ENCODE measurements at regions not wholly inside any gene's neighbourhood (a gene's known extent, or its start where the extent isn't known, plus 50 kb on each side); places are given as distances from the start of the nearest gene placed in this dataset.
A peak's percentile ranks its signal among the peaks of the same experiment; 100 is the strongest.

GRCh38 chr4:176383273-176384077, 63.7 kb downstream of the SPCS3 start:
- DNase-seq (ENCODE audit: low read depth in 2 of 2): peak in 1 of 2 donors; percentile 91

- no peak for DNase-seq (ENCODE audit: low read depth in 2 of 2)
Measured at GRCh38 chr4:176385601-176386000, 65.8 kb downstream of the SPCS3 start.

GRCh38 chr4:176387571-176387970, 67.8 kb downstream of the SPCS3 start:
- peak in 1 of 2 donors; percentile 7 for DNase-seq (ENCODE audit: low read depth in 2 of 2)

GRCh38 chr4:176393306-176394013, 73.7 kb downstream of the SPCS3 start:
- no peak for DNase-seq (ENCODE audit: low read depth in 2 of 2)

- DNase-seq (ENCODE audit: low read depth in 2 of 2): no peak
Measured at GRCh38 chr4:176400816-176401461, 81.2 kb downstream of the SPCS3 start.

- DNase-seq (ENCODE audit: low read depth in 2 of 2): no peak
Measured at GRCh38 chr4:176404621-176405020, 84.9 kb downstream of the SPCS3 start.

- DNase-seq (ENCODE audit: low read depth in 2 of 2): no peak
Measured at GRCh38 chr4:176406297-176406696, 86.5 kb downstream of the SPCS3 start.

GRCh38 chr4:176406736-176407135, 87.0 kb downstream of the SPCS3 start:
- no peak for DNase-seq (ENCODE audit: low read depth in 2 of 2)

GRCh38 chr4:176409627-176410026, 89.9 kb downstream of the SPCS3 start:
- no peak for DNase-seq (ENCODE audit: low read depth in 2 of 2)

- no peak for DNase-seq (ENCODE audit: low read depth in 2 of 2)
Measured at GRCh38 chr4:176413171-176413570, 93.4 kb downstream of the SPCS3 start.

- DNase-seq (ENCODE audit: low read depth in 2 of 2): no peak
Measured at GRCh38 chr4:176422001-176422400, 102.2 kb downstream of the SPCS3 start.

- no peak for DNase-seq (ENCODE audit: low read depth in 2 of 2)
Measured at GRCh38 chr4:176422511-176422910, 102.7 kb downstream of the SPCS3 start.

GRCh38 chr4:176425035-176425434, 105.3 kb downstream of the SPCS3 start:
- no peak for DNase-seq (ENCODE audit: low read depth in 2 of 2)

- DNase-seq (ENCODE audit: low read depth in 2 of 2): peak in 1 of 2 donors; percentile 40
Measured at GRCh38 chr4:176432811-176433540, 113.2 kb downstream of the SPCS3 start.

GRCh38 chr4:176433983-176434382, 114.2 kb downstream of the SPCS3 start:
- DNase-seq (ENCODE audit: low read depth in 2 of 2): no peak

- no peak for DNase-seq (ENCODE audit: low read depth in 2 of 2)
Measured at GRCh38 chr4:176435901-176436292, 116.1 kb downstream of the SPCS3 start.

- peak in 1 of 2 donors; percentile 22 for DNase-seq (ENCODE audit: low read depth in 2 of 2)
Measured at GRCh38 chr4:176436293-176436973, 116.7 kb downstream of the SPCS3 start.

GRCh38 chr4:176437756-176438155, 118.0 kb downstream of the SPCS3 start:
- peak in 1 of 2 donors; percentile 0 for DNase-seq (ENCODE audit: low read depth in 2 of 2)

GRCh38 chr4:176438401-176438800, 118.6 kb downstream of the SPCS3 start:
- DNase-seq (ENCODE audit: low read depth in 2 of 2): no peak

GRCh38 chr4:176439611-176440010, 119.8 kb downstream of the SPCS3 start:
- DNase-seq (ENCODE audit: low read depth in 2 of 2): peak in 1 of 2 donors; percentile 7

- no peak for DNase-seq (ENCODE audit: low read depth in 2 of 2)
Measured at GRCh38 chr4:176440698-176441097, 120.9 kb downstream of the SPCS3 start.

All from dermis microvascular lymphatic vessel endothelial cell (primary cell).